SU-DHL-6 (cell line): ENCODE measurements at regions not wholly inside any gene's neighbourhood (a gene's known extent, or its start where the extent isn't known, plus 50 kb on each side); places are given as distances from the start of the nearest gene placed in this dataset.

Experiments
- EZH2phosphoT487 ChIP-seq: fragments of 200-600 bp; sonication (generic), shearing (Covaris generic); conservative IDR thresholded peaks from 2 replicates; pipeline ENCODE4 v1.6.1; 2018; ENCODE audit warnings: mild to moderate bottlenecking, antibody characterized with exemption, low read length, moderate library complexity, mixed read lengths
- TF ChIP-seq, protein P1 (sequence below): fragments of 200-600 bp; sonication (generic); IDR thresholded peaks from one replicate; pipeline ENCODE4 v1.5.1; 2017; ENCODE audit warnings: antibody characterized with exemption, mild to moderate bottlenecking, low read length, moderate library complexity; ENCODE audit not compliant: insufficient read depth, poor library complexity, severe bottlenecking

DNA sequence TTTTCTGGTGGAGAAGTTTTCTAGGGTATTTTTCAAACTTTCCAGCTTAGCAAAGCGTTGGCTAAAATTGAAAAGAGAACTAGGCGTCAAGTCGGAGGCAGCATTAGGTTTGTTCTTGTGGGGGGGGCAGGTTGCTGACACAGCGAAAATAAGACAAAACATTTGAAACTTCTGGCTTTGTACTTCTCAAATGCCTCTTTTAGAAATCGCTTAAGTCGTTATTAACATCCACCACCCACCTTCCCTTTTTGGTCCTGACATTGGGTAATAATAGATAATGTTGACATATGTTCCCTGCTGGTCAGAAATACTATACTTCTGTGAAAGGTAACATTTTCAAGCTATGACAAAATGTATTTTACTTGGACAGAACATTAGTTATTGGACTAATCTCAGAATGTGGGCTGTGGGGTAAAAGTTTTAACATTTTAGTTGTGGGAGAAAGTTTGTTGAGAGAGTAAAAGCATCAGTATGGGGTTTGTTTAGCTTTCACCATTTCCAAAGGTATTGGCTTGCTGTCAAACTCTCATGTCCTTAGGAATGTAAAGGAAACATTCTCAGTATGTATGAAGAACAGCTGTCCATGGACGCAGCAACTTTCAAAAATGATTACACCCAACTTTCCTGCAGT is 88.1 kb upstream of the ZEB2 start:
- TF ChIP-seq, protein P1, sequence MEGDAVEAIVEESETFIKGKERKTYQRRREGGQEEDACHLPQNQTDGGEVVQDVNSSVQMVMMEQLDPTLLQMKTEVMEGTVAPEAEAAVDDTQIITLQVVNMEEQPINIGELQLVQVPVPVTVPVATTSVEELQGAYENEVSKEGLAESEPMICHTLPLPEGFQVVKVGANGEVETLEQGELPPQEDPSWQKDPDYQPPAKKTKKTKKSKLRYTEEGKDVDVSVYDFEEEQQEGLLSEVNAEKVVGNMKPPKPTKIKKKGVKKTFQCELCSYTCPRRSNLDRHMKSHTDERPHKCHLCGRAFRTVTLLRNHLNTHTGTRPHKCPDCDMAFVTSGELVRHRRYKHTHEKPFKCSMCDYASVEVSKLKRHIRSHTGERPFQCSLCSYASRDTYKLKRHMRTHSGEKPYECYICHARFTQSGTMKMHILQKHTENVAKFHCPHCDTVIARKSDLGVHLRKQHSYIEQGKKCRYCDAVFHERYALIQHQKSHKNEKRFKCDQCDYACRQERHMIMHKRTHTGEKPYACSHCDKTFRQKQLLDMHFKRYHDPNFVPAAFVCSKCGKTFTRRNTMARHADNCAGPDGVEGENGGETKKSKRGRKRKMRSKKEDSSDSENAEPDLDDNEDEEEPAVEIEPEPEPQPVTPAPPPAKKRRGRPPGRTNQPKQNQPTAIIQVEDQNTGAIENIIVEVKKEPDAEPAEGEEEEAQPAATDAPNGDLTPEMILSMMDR, result no peak
- no peak for TF ChIP-seq EZH2phosphoT487
